ENCODE measurements at regions not wholly inside any gene's neighbourhood (a gene's known extent, or its start where the extent isn't known, plus 50 kb on each side); places are given as distances from the start of the nearest gene placed in this dataset.
"Not testable (repeated sequence)": the region's sequence is repeated elsewhere in the genome, so short reads cannot be mapped to it uniquely, and the experiment has no call there.

- Histone ChIP-seq H3K9me3 (ENCODE audit: control insufficient read depth, low read length) (no peaks in the 10 kb centered on the region), H3K4me1 (ENCODE audit: control insufficient read depth, insufficient read depth, low read length) (no peaks in the 10 kb centered on the region), H3K27ac (ENCODE audit: low read length) (no peak overlapping the region), H3K27me3 (ENCODE audit: control insufficient read depth, insufficient read depth) (no peaks in the 10 kb centered on the region), H3K4me3 (ENCODE audit: low read length) (no peak overlapping the region)
- ATAC-seq (no peak), DNase-seq (no peak)
- intact Hi-C loops (cut with DNase I) = no loop called here
- 79% methylated on average over 3 of the region's 3 CpGs for WGBS
Measured at GRCh38 chr21:25487046-25487594, 120.2 kb downstream of the MRPL39 start.

DNA sequence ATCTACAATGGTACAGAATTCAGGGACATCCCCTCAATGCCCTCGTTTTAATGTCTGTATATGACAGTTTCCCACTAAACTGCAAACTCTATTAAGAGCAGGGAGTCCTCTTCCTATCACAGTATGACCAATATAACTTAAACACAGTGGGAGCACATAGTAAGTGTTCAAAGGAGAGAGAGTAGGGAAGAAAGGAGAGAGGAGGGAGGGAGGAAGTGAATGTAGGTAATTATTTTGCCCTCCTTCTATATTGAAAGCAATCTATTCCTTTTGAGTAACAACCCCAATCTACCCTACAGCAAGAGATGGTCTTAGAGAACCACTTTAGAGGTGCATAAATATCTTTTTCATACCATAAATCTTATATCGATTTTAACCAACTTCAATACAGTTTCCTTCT lies 121.4 kb downstream of the MRPL39 start:
- intact Hi-C loops (cut with DNase I) = no loop called here
- Histone ChIP-seq H3K27ac (ENCODE audit: low read length) (no peak overlapping the region), H3K9me3 (ENCODE audit: control insufficient read depth, low read length) (no peaks in the 10 kb centered on the region), H3K27me3 (ENCODE audit: control insufficient read depth, insufficient read depth) (no peaks in the 10 kb centered on the region), H3K4me1 (ENCODE audit: control insufficient read depth, insufficient read depth, low read length) (no peaks in the 10 kb centered on the region), H3K4me3 (ENCODE audit: low read length) (no peak overlapping the region)
- no peak for DNase-seq
- WGBS = 77% methylated on average over 2 of the region's 2 CpGs
- no peak for ATAC-seq

- no peak overlapping the region for H3K27ac ChIP-seq (ENCODE audit: low read length)
- no peaks in the 10 kb centered on the region for H3K9me3 ChIP-seq (ENCODE audit: control insufficient read depth, low read length)
- H3K27me3 ChIP-seq (ENCODE audit: control insufficient read depth, insufficient read depth) = no peaks in the 10 kb centered on the region
- no peak overlapping the region for H3K4me3 ChIP-seq (ENCODE audit: low read length)
- no peaks in the 10 kb centered on the region for H3K4me1 ChIP-seq (ENCODE audit: control insufficient read depth, insufficient read depth, low read length)
- no peak for ATAC-seq
- intact Hi-C loops (cut with DNase I) = no loop called here
- DNase-seq = no peak
Measured at GRCh38 chr21:25467896-25468295, 139.4 kb downstream of the MRPL39 start.

- H3K4me1 ChIP-seq (ENCODE audit: control insufficient read depth, insufficient read depth, low read length); H3K9me3 ChIP-seq (ENCODE audit: control insufficient read depth, low read length); DNase-seq; H3K27me3 ChIP-seq (ENCODE audit: control insufficient read depth, insufficient read depth); intact Hi-C loops (cut with DNase I); H3K4me3 ChIP-seq (ENCODE audit: low read length); H3K27ac ChIP-seq (ENCODE audit: low read length); ATAC-seq: not testable (repeated sequence)
- 78% methylated on average over 5 of the region's 5 CpGs for WGBS
Measured at GRCh38 chr21:25467071-25467470, 140.2 kb downstream of the MRPL39 start.

DNA sequence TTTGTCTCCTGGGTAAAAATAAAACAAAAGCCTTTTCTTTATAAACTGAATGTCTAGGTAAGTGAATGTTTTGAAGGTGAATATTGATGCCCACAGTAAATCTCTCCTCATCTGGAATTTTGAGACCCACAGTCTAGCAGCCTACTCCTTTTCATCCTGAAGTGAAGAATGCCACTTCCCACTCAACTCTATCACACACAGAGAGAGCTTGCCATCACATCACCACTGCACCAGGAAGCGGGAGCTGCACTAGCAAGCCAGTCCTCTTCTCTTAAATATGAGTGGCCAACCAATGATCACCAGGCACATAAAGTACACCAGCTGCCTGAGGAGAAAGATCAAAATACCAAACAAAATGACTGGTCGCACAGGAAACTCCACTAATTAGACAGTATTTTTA lies 140.8 kb downstream of the MRPL39 start:
- Histone ChIP-seq H3K4me3 (ENCODE audit: low read length) (no peak overlapping the region), H3K27me3 (ENCODE audit: control insufficient read depth, insufficient read depth) (no peaks in the 10 kb centered on the region), H3K27ac (ENCODE audit: low read length) (no peak overlapping the region), H3K4me1 (ENCODE audit: control insufficient read depth, insufficient read depth, low read length) (no peaks in the 10 kb centered on the region), H3K9me3 (ENCODE audit: control insufficient read depth, low read length) (no peaks in the 10 kb centered on the region)
- 93% methylated on average over 2 of the region's 2 CpGs for WGBS
- ATAC-seq (no peak), DNase-seq (no peak)
- intact Hi-C loops (cut with DNase I) = no loop called here

DNA sequence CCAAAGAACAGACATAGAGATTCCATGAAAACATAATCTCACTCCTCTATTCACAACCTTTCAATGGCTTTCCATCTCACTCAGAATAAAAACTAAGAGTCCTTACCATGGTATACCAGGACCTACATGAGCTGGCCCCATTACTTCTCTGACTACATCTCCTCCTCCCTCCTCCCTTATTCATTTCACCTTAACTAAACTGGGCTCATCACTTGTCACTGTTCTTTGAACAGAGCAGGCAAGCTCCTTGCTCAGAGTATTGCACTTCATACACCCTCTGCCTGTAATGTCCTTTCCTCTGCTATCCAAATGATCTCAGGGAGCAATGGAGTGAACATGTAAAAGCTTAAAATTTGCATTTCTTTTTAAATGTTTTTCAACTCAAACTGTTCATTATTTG lies 142.0 kb downstream of the MRPL39 start:
- Histone ChIP-seq H3K4me1 (ENCODE audit: control insufficient read depth, insufficient read depth, low read length) (no peaks in the 10 kb centered on the region), H3K9me3 (ENCODE audit: control insufficient read depth, low read length) (no peaks in the 10 kb centered on the region), H3K27ac (ENCODE audit: low read length) (no peak overlapping the region), H3K27me3 (ENCODE audit: control insufficient read depth, insufficient read depth) (no peaks in the 10 kb centered on the region), H3K4me3 (ENCODE audit: low read length) (no peak overlapping the region)
- ATAC-seq (no peak), DNase-seq (no peak)
- intact Hi-C loops (cut with DNase I) = no loop called here

GRCh38 chr21:25464275-25464674 lies 143.0 kb downstream of the MRPL39 start:
- no peaks in the 10 kb centered on the region for H3K9me3 ChIP-seq (ENCODE audit: control insufficient read depth, low read length)
- 54% methylated on average over 2 of the region's 2 CpGs for WGBS
- intact Hi-C loops (cut with DNase I) = no loop called here

DNA sequence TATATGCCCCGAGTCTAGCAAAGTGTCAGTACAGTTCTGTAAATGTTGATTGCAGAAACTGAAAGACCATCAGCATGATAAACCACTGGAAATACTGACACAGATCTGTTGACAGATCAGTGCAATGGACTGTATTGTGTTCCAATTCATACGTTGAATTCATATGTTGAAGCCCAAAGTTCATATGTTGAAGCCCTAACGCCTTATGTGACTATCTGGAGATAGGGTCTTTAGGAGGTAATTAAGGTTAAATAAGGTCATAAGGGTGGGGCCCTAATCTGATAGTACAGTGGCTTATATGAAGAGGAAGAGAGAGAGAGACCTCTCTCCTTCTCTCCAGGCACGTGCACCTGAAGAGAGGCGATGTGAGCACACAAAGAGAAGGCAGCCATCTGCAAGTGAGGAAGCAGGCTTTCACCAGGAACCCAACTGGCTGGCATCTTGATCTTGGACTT lies 144.7 kb downstream of the MRPL39 start:
- Histone ChIP-seq H3K27me3 (ENCODE audit: control insufficient read depth, insufficient read depth) (no peaks in the 10 kb centered on the region), H3K4me3 (ENCODE audit: low read length) (no peak overlapping the region), H3K4me1 (ENCODE audit: control insufficient read depth, insufficient read depth, low read length) (no peaks in the 10 kb centered on the region), H3K27ac (ENCODE audit: low read length) (no peak overlapping the region), H3K9me3 (ENCODE audit: control insufficient read depth, low read length) (no peaks in the 10 kb centered on the region)
- WGBS = 80% methylated on average over 5 of the region's 5 CpGs
- intact Hi-C loops (cut with DNase I) = no loop called here
- DNase-seq (no peak), ATAC-seq (no peak)

More at GRCh38 chr21:25464275-25464674, 143.0 kb downstream of the MRPL39 start:
- H3K27me3 ChIP-seq (ENCODE audit: control insufficient read depth, insufficient read depth) = no peaks in the 10 kb centered on the region
- no peak for DNase-seq
- ATAC-seq = peak in 1 of 2 donors; percentile 64
- H3K4me3 ChIP-seq (ENCODE audit: low read length) = no peak overlapping the region
- H3K4me1 ChIP-seq (ENCODE audit: control insufficient read depth, insufficient read depth, low read length) = no peaks in the 10 kb centered on the region
- no peak overlapping the region for H3K27ac ChIP-seq (ENCODE audit: low read length)

GRCh38 chr21:25461725-25462124 lies 145.6 kb downstream of the MRPL39 start:
- Histone ChIP-seq H3K27me3 (ENCODE audit: control insufficient read depth, insufficient read depth) (no peaks in the 10 kb centered on the region), H3K4me1 (ENCODE audit: control insufficient read depth, insufficient read depth, low read length) (no peaks in the 10 kb centered on the region), H3K27ac (ENCODE audit: low read length) (no peak overlapping the region), H3K4me3 (ENCODE audit: low read length) (no peak overlapping the region), H3K9me3 (ENCODE audit: control insufficient read depth, low read length) (no peaks in the 10 kb centered on the region)
- intact Hi-C loops (cut with DNase I) = no loop called here
- 39% methylated on average over 1 of the region's 1 CpG for WGBS
- ATAC-seq = peak; percentile 77 to 96
- no peak for DNase-seq

- 86% methylated on average over 1 of the region's 1 CpG for WGBS
- Histone ChIP-seq H3K27ac (ENCODE audit: low read length) (no peak overlapping the region), H3K4me1 (ENCODE audit: control insufficient read depth, insufficient read depth, low read length) (no peaks in the 10 kb centered on the region), H3K4me3 (ENCODE audit: low read length) (no peak overlapping the region), H3K27me3 (ENCODE audit: control insufficient read depth, insufficient read depth) (no peaks in the 10 kb centered on the region), H3K9me3 (ENCODE audit: control insufficient read depth, low read length) (no peaks in the 10 kb centered on the region)
- no peak for DNase-seq
- intact Hi-C loops (cut with DNase I) = no loop called here
- ATAC-seq = no peak
Measured at GRCh38 chr21:25459993-25460392, 147.3 kb downstream of the MRPL39 start.

- ATAC-seq = no peak
- Histone ChIP-seq H3K9me3 (ENCODE audit: control insufficient read depth, low read length) (no peaks in the 10 kb centered on the region), H3K4me1 (ENCODE audit: control insufficient read depth, insufficient read depth, low read length) (no peaks in the 10 kb centered on the region), H3K27ac (ENCODE audit: low read length) (no peak overlapping the region), H3K27me3 (ENCODE audit: control insufficient read depth, insufficient read depth) (no peaks in the 10 kb centered on the region), H3K4me3 (ENCODE audit: low read length) (no peak overlapping the region)
- DNase-seq = no peak
- intact Hi-C loops (cut with DNase I) = no loop called here
Measured at GRCh38 chr21:25459365-25459764, 147.9 kb downstream of the MRPL39 start.

DNA sequence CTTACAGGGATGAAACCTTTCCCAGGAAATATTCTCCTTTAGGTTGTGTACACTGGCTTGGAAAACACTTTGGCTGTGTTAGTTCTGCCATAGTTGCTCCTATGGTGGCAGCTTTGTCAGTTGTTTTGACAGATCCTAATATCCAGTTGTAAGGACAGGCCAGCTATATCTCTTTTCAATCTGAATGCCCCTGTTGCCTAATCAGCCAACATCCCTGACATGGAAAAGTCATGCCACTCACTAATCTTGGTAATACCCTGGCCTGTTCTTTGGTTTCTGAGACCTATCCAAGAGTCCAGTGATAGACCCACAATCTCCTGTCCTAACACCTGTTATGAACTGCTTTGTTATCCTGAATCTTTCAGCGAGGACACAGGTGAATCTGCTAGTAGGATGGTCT lies 148.8 kb downstream of the MRPL39 start:
- no peak for ATAC-seq
- no peaks in the 10 kb centered on the region for H3K27me3 ChIP-seq (ENCODE audit: control insufficient read depth, insufficient read depth)
- no peaks in the 10 kb centered on the region for H3K4me1 ChIP-seq (ENCODE audit: control insufficient read depth, insufficient read depth, low read length)
- H3K4me3 ChIP-seq (ENCODE audit: low read length) = no peak overlapping the region
- no peak overlapping the region for H3K27ac ChIP-seq (ENCODE audit: low read length)
- 87% methylated on average over 1 of the region's 1 CpG for WGBS
- no peak for DNase-seq
- H3K9me3 ChIP-seq (ENCODE audit: control insufficient read depth, low read length) = no peaks in the 10 kb centered on the region
- intact Hi-C loops (cut with DNase I) = no loop called here
